H9 (cell line): ENCODE measurements at regions not wholly inside any gene's neighbourhood (a gene's known extent, or its start where the extent isn't known, plus 50 kb on each side); places are given as distances from the start of the nearest gene placed in this dataset.

ENCODE experiments used
- DNase-seq: peaks from one replicate; pipeline ENCODE4 v3.0.0-alpha.2; 2017
- H2AFZ ChIP-seq: one replicate; pipeline ENCODE4 v1.6.1; 2013; ENCODE audit warnings: mild to moderate bottlenecking, low read length, control low read depth, moderate library complexity
- H2AK5ac ChIP-seq: 2 replicates; pipeline ENCODE4 v1.6.1; 2013; ENCODE audit warnings: low read length, control low read depth, mixed read lengths; ENCODE audit not compliant: insufficient read length
- H2BK120ac ChIP-seq: one replicate; pipeline ENCODE4 v1.6.1; 2013; ENCODE audit warnings: low read depth, mild to moderate bottlenecking, low read length, control low read depth, inconsistent platforms; ENCODE audit not compliant: poor library complexity, severe bottlenecking
- H2BK12ac ChIP-seq: 2 replicates; pipeline ENCODE4 v1.6.1; 2013; ENCODE audit warnings: low read length, control low read depth, mixed read lengths, low read depth; ENCODE audit not compliant: insufficient read length
- H2BK15ac ChIP-seq: 2 replicates; pipeline ENCODE4 v1.6.1; 2013; ENCODE audit warnings: low read depth, low read length, control low read depth
- H2BK20ac ChIP-seq: one replicate; pipeline ENCODE4 v1.6.1; 2013; ENCODE audit warnings: low read depth, mild to moderate bottlenecking, low read length, control low read depth, inconsistent platforms; ENCODE audit not compliant: poor library complexity, severe bottlenecking
- H2BK5ac ChIP-seq: 2 replicates; pipeline ENCODE4 v1.6.1; 2013; ENCODE audit warnings: low read length, control low read depth, mixed read lengths; ENCODE audit not compliant: insufficient read length
- H3K14ac ChIP-seq: 2 replicates; pipeline ENCODE4 v1.6.1; 2013; ENCODE audit warnings: low read length, control low read depth; ENCODE audit not compliant: insufficient read depth
- H3K18ac ChIP-seq: 2 replicates; pipeline ENCODE4 v1.6.1; 2013; ENCODE audit warnings: low read depth, mild to moderate bottlenecking, mixed read lengths, low read length, control low read depth; ENCODE audit not compliant: insufficient read length
- H3K23ac ChIP-seq: 2 replicates; pipeline ENCODE4 v1.6.1; 2013; ENCODE audit warnings: low read length, control low read depth, mixed read lengths, low read depth; ENCODE audit not compliant: insufficient read length
- H3K23me2 ChIP-seq: 2 replicates; pipeline ENCODE4 v1.6.1; 2013; ENCODE audit warnings: low read depth, mild to moderate bottlenecking, mixed read lengths, low read length, control low read depth; ENCODE audit not compliant: insufficient read length, poor library complexity, severe bottlenecking
- H3K27ac ChIP-seq: 2 replicates; pipeline ENCODE4 v1.5.1; 2013; ENCODE audit warnings: low read length, control low read depth, mixed read lengths, low read depth; ENCODE audit not compliant: insufficient read length
- H3K27me3 ChIP-seq: 2 replicates; pipeline ENCODE4 v1.6.1; 2013; ENCODE audit warnings: low read length, control low read depth, inconsistent platforms; ENCODE audit not compliant: insufficient read depth
- H3K4ac ChIP-seq: 2 replicates; pipeline ENCODE4 v1.6.1; 2013; ENCODE audit warnings: low read depth, mild to moderate bottlenecking, control low read depth, inconsistent platforms, low read length, moderate library complexity
- H3K4me1 ChIP-seq: 2 replicates; pipeline ENCODE4 v1.6.1; 2013; ENCODE audit warnings: low read length, control low read depth, inconsistent platforms; ENCODE audit not compliant: insufficient read depth
- H3K4me2 ChIP-seq: 2 replicates; pipeline ENCODE4 v1.6.1; 2013; ENCODE audit warnings: low read length, control low read depth, mixed read lengths; ENCODE audit not compliant: insufficient read length, insufficient read depth
- H3K56ac ChIP-seq: 2 replicates; pipeline ENCODE4 v1.6.1; 2013; ENCODE audit warnings: low read depth, mild to moderate bottlenecking, mixed read lengths, low read length, control low read depth; ENCODE audit not compliant: insufficient read length
- H3K79me1 ChIP-seq: 2 replicates; pipeline ENCODE4 v1.6.1; 2013; ENCODE audit warnings: low read depth, mild to moderate bottlenecking, moderate library complexity, low read length, control low read depth, inconsistent platforms; ENCODE audit not compliant: insufficient read depth, poor library complexity, severe bottlenecking
- H3K79me2 ChIP-seq: 2 replicates; pipeline ENCODE4 v1.6.1; 2013; ENCODE audit warnings: low read length, control low read depth, inconsistent platforms; ENCODE audit not compliant: insufficient read depth
- H3K9ac ChIP-seq: 2 replicates; pipeline ENCODE4 v1.6.1; 2013; ENCODE audit warnings: low read length, control low read depth, mixed read lengths; ENCODE audit not compliant: insufficient read length; ENCODE audit errors: extremely low read depth
- H3K9me3 ChIP-seq: one replicate; pipeline ENCODE4 v1.6.1; 2013; ENCODE audit warnings: low read depth, low read length, inconsistent platforms; ENCODE audit not compliant: control insufficient read depth
- H3T11ph ChIP-seq: one replicate; pipeline ENCODE4 v1.6.1; 2013; ENCODE audit warnings: mild to moderate bottlenecking, low read length, control low read depth, inconsistent platforms
- H4K20me1 ChIP-seq: one replicate; pipeline ENCODE4 v1.6.1; 2013; ENCODE audit not compliant: control insufficient read depth, insufficient read length, insufficient read depth
- H4K5ac ChIP-seq: 2 replicates; pipeline ENCODE4 v1.6.1; 2013; ENCODE audit warnings: low read depth, mild to moderate bottlenecking, mixed read lengths, low read length, control low read depth; ENCODE audit not compliant: insufficient read length
- H4K8ac ChIP-seq: replicated peaks from 2 replicates; pipeline ENCODE4 v1.6.1; 2013; ENCODE audit warnings: low read length, control low read depth, mixed read lengths, low read depth; ENCODE audit not compliant: insufficient read length
- H4K91ac ChIP-seq: 2 replicates; pipeline ENCODE4 v1.6.1; 2013; ENCODE audit warnings: low read depth, mild to moderate bottlenecking, moderate library complexity, mixed read lengths, low read length, control low read depth; ENCODE audit not compliant: insufficient read length
- H3K27ac Mint-ChIP-seq, 3 experiments: 2 replicates in 2 of 3; 3 replicates in 1 of 3; pipeline ENCODE4 v1.8.0; 2020 to 2021; ENCODE audit warnings: mixed read lengths in 3 of 3, mild to moderate bottlenecking in 1 of 3, moderate library complexity in 1 of 3
- H3K27me3 Mint-ChIP-seq: 2 replicates; pipeline ENCODE4 v1.8.0; 2021; ENCODE audit warnings: low read depth, mild to moderate bottlenecking, moderate library complexity, mixed read lengths
- H3K36me3 Mint-ChIP-seq, 3 experiments: 2 replicates in 2 of 3; 3 replicates in 1 of 3; pipeline ENCODE4 v1.8.0; 2020 to 2021; ENCODE audit warnings: low read depth in 3 of 3, mixed read lengths in 3 of 3; ENCODE audit not compliant: insufficient read depth in 1 of 3
- H3K4me1 Mint-ChIP-seq, 2 experiments: 2 replicates each; pipeline ENCODE4 v1.8.0; 2020; ENCODE audit warnings: mixed read lengths in 2 of 2
- H3K4me3 Mint-ChIP-seq, 2 experiments: 2 replicates in 1 of 2; 3 replicates in 1 of 2; pipeline ENCODE4 v1.8.0; 2020 to 2021; ENCODE audit warnings: mild to moderate bottlenecking in 2 of 2, mixed read lengths in 2 of 2, moderate library complexity in 1 of 2
- H3K9me3 Mint-ChIP-seq, 2 experiments: 2 replicates in 1 of 2; 3 replicates in 1 of 2; pipeline ENCODE4 v1.8.0; 2020; ENCODE audit warnings: mild to moderate bottlenecking in 2 of 2, mixed read lengths in 2 of 2, moderate library complexity in 1 of 2
- TF ChIP-seq, protein P1 (sequence below): fragments of 200-600 bp; sonication (generic); conservative IDR thresholded peaks from 3 replicates; pipeline ENCODE4 v1.8.0; 2021; ENCODE audit warnings: antibody characterized with exemption, mild to moderate bottlenecking

- no peak overlapping the region for H3K14ac ChIP-seq
- H3K9me3 ChIP-seq, result no peaks in the 10 kb centered on the region
- H3K4me1 ChIP-seq, result peaks cover 6% of the 10 kb centered on the region
- no peak overlapping the region for H3K27ac Mint-ChIP-seq
- H3K27me3 ChIP-seq, result no peaks in the 10 kb centered on the region
- no peaks in the 10 kb centered on the region for H3K36me3 Mint-ChIP-seq
- no peak overlapping the region for H3K9ac ChIP-seq
- no peak overlapping the region for H3K4me2 ChIP-seq
- H3K79me1 ChIP-seq, result no peaks in the 10 kb centered on the region
- peaks cover 22 to 30% of the 10 kb centered on the region in 2 experiments for H3K4me1 Mint-ChIP-seq
- no peak overlapping the region for H3T11ph ChIP-seq
- H2BK120ac ChIP-seq, result no peak overlapping the region
- no peak overlapping the region for H2AFZ ChIP-seq
- H4K20me1 ChIP-seq, result no peaks in the 10 kb centered on the region
- no peaks in the 10 kb centered on the region for H3K79me2 ChIP-seq
- DNase-seq, result no peak
- H3K18ac ChIP-seq, result no peak overlapping the region
- no peak overlapping the region for H4K5ac ChIP-seq
- H4K8ac ChIP-seq, result no peak overlapping the region
- TF ChIP-seq, protein P1, sequence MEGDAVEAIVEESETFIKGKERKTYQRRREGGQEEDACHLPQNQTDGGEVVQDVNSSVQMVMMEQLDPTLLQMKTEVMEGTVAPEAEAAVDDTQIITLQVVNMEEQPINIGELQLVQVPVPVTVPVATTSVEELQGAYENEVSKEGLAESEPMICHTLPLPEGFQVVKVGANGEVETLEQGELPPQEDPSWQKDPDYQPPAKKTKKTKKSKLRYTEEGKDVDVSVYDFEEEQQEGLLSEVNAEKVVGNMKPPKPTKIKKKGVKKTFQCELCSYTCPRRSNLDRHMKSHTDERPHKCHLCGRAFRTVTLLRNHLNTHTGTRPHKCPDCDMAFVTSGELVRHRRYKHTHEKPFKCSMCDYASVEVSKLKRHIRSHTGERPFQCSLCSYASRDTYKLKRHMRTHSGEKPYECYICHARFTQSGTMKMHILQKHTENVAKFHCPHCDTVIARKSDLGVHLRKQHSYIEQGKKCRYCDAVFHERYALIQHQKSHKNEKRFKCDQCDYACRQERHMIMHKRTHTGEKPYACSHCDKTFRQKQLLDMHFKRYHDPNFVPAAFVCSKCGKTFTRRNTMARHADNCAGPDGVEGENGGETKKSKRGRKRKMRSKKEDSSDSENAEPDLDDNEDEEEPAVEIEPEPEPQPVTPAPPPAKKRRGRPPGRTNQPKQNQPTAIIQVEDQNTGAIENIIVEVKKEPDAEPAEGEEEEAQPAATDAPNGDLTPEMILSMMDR, result no peak
- H3K27me3 Mint-ChIP-seq, result no peaks in the 10 kb centered on the region; the same call in 1 of the 2 replicates
- H4K91ac ChIP-seq, result no peak overlapping the region
- no peak overlapping the region for H2BK20ac ChIP-seq
- H3K27ac ChIP-seq, result no peak overlapping the region
- H3K4me3 Mint-ChIP-seq, result no peak overlapping the region
- H3K9me3 Mint-ChIP-seq, result no peaks in the 10 kb centered on the region
- H2AK5ac ChIP-seq, result no peak overlapping the region
- H3K23me2 ChIP-seq, result no peaks in the 10 kb centered on the region
- H2BK15ac ChIP-seq, result no peak overlapping the region
- H3K4ac ChIP-seq, result no peak overlapping the region
- H2BK12ac ChIP-seq, result no peak overlapping the region
- no peak overlapping the region for H2BK5ac ChIP-seq
- no peak overlapping the region for H3K56ac ChIP-seq
- no peak overlapping the region for H3K23ac ChIP-seq
Observed at GRCh38 chr5:168211245-168211644, 80.2 kb upstream of the WWC1 start.
